Glomerular visceral epithelial cell (primary cell): ENCODE measurements at regions not wholly inside any gene's neighbourhood (a gene's known extent, or its start where the extent isn't known, plus 50 kb on each side); places are given as distances from the start of the nearest gene placed in this dataset.
"Not testable (repeated sequence)": the region's sequence is repeated elsewhere in the genome, so short reads cannot be mapped to it uniquely, and the experiment has no call there.

Experiments
- DNase-seq: peaks from one replicate; pipeline ENCODE4 v3.0.0-alpha.2; 2016; ENCODE audit errors: extremely low spot score

DNA sequence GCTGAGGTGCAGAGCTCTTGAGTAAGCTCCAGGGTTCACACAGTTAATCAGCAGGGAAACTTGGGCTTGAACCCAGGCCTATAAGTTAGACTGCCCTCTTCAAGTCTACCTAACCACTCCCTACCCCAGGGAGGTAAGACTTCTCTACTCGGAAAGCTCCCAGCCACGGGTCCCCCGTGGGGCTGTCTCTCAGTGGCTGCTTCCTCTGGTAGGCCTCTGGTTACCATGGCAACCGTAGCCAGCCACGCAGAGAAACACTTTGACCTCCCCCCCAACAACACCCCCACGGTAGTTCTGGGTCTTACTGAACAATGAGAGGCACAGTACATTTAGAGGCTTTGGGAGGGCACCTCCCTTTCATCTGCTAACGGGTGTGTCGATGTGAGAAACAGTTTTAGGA lies 245.2 kb downstream of the AACS start:
- DNase-seq, result no peak

DNA sequence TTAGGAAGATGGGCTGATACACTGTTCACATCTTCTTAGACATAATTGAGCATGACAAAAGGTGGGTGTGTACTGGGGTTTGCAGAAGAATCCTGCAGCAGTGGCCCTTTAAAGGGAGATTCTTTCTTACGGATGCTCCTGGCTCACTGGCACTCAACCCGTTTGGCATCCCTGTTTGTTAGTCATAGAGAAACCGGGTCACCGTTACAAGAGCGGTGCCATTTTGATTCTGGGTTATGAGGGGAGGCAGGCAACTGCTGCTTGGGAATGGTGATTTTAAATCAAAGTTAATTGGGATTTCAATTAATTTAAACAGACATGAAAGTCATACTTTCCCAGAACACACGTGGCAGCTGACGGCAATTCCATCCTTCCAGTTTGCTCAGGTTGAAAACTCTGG lies 245.8 kb downstream of the AACS start:
- no peak for DNase-seq

DNA sequence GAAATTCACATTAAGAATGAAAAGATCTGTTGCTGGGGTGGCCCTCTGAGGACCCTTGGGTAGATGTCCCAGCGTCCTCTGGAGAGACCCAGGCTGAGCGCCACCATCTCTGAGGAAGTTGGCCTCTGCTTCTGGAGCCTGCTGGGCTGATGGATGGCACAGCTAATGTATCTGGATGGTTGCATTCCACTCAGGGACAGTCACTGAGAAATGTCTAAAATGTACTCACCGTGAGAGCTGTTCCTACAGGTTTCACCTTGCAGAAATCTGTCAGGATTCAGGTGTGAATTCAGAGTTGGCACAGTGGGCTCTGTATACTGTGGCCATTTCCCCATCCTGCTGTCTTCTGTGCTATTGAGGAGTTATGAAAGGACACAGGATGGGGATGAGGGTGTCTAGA lies 247.2 kb downstream of the AACS start:
- no peak for DNase-seq

DNA sequence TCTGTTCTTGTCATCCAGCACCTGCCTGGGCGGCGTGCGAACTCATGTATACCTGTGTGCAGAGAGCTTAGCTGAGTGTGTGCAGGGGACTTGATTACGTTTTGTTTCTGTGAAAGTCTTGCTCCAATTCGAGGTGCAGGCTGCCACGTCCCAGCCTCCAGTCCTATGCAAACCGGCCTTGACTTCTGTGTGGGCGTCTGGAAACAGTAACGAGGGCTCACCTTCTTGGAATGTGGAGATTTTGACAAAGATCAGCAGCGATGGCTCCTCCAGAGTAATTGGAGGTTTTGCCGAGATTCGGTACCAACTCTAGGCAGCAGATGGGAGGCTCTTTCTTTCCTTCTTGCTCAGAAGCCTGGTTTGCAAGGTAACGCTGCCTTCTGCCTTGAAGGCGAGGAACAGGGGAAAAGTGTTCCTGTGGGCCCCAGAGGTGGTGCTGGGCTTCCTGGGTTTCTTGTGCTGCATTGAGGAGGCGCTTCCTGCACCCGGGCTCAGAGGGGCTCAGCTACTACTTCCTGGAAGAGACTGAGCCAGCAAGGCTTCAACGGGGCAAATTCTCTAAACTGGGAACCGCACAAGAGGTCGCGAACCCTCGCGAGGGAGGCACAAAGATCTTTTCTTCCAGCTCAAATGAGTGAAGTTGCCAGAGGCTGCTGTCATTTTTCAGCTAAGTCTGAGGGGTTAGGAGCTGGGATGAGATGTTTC lies 249.0 kb downstream of the AACS start:
- DNase-seq, result no peak

DNA sequence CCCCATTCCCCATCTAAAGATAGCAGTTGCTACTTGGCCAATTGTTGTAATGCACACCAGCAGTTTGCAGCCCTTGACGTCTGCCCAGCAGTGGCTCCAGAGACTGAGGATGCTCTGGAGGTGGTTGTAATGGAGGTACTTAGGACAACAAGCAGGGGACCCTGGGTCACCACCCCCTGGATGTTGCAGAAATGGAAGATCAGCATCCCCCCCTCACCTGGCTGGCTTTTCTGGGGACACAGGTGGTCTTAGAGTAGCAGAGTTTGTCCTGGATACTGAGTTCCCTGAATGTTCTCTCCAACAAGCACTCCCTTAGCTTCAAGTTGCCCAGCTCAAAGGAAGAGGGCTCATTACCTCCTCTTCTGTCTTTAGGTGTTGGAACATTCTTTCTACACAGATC lies 250.5 kb downstream of the AACS start:
- DNase-seq, result no peak

DNA sequence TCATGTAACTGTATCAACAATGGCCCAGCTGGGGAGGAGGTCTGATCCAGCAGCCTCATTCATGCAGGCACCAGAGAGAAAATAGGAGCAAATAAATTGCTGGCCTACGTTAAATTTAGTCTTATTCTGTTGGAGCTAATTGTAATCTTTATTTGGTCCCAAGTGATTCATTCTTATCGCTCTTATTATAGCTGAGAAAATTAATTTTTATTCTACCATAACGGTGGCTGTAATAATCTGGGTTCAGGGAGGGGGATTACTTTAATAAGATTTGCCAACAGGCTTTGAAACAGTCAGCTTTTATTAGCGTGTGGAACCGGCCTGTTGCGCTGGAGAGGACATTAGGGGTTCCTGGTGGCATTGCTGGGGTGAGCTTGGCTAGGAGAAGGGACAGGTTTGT lies 254.9 kb downstream of the AACS start:
- DNase-seq, result no peak

DNA sequence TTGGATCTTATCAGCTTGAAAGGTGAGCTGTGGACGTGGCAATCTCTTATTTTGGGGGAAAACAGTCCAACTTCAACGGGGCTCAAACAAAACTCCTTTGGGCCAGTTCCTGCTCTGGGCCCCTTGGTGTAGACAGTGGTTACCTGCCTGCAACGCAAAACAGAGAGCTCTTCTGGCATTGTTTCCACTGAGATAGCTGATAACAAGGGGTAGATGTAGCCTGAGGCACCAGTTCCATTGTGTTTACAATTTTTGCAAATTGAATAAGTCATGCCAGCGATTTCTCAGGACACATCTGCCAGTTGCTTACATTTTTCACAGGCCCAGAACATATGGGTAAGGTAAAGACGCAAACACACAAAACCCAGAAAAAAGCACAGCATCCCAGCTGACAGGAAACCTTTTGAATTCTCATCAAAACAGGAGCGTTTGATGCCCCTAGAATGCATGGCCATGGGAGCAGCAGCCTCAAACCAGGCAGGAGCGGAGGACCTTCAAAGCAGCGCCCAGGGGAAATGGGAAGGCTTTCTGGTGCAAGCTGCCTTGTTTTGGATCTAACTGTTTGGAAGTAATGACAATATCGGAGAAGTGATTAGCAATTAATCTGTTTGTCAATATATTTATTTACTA lies 259.7 kb downstream of the AACS start:
- DNase-seq, result no peak

DNA sequence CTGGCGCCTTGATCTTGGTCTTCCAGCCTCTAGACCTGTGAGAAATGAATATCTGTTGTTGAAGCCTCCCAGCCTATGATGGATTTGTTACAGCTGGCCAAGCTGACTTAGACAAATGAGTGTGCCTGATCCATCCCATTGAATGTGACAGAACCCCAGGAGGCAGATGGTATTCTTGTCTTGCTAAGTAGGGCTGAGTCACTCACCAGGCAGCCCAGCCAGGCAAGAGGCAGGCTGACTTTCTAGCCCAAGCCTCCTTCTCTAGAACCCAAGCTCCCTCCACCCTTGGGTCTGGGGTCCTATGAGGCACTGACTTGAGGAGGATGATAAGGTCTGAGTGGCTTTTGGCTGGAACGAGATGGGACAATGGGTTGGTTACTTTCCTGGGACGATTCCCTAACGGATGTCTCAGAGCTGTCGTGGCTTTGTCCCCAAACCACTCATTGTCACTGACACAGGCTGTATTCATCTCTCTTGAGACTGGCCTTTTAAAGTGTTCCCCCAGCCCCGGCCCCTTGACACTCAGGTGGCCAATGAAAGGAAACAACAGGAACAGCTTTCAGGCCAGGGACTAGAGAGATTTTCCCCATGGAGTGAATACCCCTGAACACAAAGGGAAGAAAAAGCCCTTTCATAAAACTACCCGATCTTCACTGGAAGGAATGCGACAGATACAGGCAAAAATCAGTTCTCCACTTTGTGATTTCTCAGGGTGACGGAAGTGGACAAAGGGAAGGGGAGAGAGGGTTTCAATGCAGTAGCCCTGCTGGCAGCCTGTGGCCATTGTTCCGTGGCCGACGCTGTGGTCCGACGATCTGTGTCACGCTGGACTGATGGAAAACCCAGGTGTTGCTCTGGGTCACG lies 264.2 kb downstream of the AACS start:
- no peak for DNase-seq

DNA sequence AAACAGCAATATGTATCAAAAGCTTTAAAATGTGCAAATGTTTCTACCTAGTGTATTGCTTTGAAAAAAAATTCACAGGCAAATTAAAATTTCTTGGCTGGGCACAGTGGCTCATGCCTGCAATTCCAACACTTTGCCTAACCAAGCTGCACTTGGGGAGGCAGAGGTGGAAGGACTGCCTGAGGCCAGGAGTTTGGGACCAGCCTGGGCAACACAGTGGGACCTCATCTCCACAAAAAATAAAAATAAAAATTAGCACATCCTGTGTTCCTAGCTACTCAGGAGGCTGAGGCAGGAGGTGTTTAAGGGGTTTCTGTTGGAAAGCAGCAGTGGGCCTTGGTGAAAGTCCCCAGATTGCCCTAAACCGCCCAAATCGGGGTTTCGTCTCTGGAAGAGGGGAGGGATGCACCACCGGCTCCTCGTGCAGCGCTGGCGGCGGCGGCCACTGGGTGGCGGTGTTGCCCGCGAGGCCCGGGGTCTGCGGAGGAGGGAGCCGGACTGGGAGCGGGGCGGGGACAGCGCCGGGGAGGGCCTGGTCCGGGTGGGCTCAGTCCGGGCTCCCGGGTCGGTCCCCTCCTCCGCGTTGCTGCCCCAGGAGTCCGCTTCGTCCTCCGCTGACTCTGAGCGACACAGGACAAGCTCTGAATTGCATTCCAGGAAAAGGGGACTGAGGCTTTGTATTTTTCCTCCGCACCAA lies 265.6 kb downstream of the AACS start:
- DNase-seq, result peak; percentile 32

DNA sequence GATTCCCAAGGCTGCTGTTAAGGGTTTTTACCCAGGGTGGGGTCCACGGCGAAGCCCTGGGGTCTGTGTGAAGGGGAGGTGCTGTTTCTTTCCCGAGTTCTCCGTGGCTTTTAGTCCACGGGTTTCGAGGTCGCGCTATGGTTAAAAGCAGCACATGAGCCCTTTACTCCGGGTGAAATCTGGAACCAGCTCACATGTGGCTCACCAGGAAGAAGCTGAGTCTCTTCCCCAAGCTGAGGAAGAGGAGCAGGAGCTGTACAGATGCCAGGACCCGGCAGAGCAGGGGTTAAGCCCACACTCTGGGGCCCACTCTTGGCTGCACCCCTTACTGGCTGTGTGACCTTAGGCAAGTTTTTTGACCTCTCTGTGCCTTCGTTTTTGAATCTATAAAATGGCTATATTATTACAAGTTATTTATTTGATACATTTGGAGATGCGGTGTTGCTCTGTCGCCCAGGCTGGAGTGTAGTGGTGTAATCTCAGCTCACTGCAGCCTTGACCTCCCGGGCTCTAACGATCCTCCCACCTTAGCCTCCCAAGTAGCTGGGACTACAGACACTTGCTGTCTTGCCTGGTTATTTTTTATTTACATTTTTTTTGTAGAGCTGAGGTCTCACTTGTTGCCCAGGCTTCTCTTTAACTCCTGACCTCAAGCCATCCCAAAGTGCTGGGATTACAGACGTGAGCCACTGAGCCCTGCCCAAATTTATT lies 266.3 kb downstream of the AACS start:
- no peak for DNase-seq

DNA sequence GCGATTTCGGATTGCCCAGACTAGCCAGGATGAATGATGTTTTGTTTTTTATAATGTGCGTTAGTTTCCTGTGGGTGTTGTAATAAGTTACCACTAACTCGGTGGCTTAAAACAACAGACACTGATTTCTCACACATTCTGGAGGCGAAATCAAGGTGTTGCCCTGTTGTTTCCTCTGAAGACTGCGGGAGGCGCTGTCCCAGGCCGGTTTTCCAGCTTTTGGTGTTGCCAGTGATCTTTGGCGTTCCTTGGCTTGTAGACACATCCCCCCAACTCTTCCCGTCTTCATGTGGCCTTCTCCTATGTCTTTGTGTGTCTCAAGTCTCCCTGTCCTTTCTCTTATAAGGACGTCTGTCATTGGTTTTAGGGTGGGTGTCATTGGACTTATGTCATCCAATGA lies 267.7 kb downstream of the AACS start:
- DNase-seq, result no peak

DNA sequence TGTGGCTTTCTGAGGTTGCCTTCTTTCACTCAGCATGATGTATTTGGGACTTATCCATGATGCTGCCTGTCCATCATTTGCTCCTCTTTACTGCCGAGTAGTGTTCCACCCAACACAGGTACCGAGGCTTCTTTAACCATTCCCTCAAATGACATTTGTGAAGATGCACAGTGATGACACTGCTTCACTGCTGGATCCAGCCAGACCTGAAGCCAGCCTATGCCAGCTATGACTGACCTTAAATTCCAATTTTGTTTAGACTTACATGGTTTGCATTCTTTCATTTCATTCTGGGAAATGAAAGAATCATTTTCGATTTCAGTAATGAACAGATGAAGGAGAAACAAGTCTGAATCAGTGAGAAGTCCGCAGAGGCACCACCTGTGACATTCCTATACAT lies 271.0 kb downstream of the AACS start:
- no peak for DNase-seq

DNA sequence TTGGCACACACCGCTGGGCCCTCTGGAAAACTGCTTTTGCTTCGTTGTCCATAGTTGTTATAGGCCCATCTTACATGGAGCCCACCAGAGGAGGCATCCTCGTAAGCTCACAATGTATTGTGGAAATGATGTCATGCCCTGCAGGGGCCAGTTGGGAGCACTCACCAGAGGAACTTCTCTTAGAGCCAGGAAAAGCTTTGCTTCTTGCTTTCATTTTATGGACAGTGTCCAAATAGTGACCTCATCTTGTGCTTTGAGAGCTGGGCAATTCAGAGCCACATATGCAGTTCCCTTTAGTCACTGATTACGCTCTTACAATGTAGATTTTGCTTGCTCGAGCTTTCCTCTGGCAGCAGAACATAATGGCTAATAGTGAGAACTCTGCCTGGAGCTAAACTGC lies 275.6 kb downstream of the AACS start:
- DNase-seq, result peak; percentile 12

DNA sequence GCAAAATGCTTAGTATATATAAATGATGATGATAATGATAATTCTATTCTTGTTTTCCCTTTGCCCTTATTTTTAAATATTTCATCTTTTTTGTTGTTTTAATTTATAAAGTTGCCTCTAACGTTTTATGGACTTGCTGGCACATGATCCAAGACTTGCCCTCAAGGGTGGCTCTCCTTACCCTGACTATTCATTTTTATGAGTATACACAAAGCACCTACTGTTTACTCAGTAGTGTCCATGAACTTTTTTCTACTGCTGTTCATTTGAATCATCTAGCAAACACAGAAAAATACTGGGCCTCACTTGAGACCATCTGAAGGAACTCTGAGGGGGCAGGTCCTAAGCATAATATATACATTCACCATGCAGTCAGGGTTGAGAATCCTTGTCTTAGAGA lies 276.2 kb downstream of the AACS start:
- no peak for DNase-seq

DNA sequence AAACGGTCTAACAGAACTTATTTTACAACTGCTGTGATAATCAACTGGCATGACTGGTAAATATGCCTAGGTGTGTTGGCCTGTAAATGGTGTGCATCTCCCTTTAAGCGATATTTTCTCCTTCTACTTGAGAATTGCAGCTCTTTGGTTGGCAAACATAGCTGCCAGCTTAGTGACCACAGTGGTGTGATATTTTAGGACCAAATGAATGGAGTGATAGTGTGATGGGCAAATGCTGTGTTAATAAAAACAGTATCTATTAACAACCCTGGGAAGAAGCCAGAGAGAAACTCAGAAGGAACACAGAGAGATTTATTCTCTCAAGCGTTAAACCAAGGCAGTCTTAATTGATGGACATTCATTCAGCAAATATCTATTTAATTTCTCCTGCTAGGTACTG lies 278.4 kb downstream of the AACS start:
- no peak for DNase-seq

DNA sequence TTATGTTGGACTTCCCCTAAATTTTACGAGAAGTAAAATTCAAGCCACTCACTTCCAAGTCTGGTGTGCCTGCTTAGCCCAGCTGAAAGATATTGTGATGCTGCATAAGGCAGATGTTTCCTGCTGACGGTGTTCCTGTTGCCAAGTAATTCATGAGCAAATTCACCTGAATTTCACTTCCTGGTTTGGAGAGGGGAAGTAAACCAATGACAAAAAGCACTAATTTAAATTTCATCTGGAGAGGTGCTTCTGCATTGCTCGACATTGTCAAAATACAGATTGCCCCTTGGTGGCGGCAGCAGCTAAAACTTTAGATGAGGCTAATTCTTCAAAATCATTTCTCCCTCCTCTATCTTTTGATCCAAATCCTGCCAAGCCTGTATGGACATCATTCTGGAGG lies 281.1 kb downstream of the AACS start:
- DNase-seq, result no peak

DNA sequence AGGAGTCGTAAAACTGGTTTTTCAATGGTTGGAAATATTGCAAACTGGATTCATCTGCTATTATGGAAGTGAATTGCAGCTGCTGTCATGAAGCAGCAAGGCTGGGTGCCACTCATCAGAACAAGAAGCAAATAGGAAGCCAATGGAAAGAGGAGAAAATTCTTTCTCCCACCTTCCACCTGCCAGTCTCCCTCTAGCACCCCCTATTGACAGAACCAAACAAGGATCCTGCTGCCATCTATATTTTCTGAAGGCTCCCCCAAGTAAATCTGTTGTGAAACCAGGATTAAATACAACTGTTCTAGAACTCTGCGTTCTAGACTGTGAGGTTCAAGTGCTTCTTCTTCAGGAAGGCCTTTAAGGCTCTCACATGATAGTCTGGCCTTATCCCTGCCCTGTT lies 286.6 kb downstream of the AACS start:
- DNase-seq, result no peak

DNA sequence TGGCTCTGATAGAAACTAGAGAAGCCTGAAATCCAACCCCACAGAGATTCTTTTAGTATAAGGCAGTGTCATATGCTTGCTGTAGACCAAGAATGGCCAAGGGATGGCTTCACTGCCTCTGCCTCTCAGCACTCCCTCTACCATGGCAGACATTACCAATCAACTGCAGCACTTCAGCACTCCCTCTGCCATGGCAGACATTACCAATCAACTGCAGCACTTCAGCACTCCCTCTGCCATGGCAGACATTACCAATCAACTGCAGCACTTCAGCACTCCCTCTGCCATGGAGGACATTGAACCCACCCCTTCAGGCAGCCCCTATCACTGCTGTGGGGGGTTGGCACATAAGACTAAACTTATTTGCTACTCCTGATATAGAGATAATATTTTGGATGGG lies 287.8 kb downstream of the AACS start:
- DNase-seq, result not testable (repeated sequence)

DNA sequence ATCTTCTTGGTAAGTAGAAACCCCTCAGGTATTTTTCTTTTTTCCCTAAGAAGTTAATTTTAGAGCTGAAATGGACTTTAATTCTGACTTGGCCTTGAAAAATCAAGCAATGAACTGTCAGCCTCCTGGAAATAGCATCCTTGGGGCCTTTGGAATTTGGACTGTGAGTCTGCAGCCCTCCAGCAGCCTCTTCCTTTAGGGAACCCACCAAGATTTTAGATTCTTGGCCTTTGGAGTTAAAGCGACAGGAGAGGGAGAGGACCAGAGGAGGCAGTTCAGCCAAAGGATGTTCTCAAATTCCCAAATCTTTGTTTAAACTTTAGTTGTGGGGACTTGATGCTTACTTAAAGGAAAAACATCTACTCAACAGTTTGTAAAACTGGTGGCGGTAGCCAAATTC lies 288.6 kb downstream of the AACS start:
- DNase-seq, result no peak

DNA sequence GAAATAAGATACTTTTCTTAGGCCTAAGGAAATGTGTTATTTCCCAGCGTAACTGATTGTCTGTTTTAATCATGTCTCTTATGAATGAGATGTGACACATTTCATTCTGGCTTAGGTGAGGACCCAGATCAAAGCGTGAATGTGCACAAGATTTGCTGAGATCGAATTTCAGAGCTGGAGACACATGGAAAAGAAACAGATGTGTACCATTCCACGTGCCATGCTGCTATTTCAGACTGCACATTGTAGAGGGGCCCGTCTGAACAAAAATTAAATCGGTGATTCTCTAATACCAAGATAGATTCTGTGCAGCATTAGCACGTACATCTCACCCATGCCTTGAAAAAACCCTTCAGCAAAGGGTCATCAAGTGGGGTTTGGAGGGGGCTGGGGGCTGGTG lies 290.4 kb downstream of the AACS start:
- DNase-seq, result no peak

DNA sequence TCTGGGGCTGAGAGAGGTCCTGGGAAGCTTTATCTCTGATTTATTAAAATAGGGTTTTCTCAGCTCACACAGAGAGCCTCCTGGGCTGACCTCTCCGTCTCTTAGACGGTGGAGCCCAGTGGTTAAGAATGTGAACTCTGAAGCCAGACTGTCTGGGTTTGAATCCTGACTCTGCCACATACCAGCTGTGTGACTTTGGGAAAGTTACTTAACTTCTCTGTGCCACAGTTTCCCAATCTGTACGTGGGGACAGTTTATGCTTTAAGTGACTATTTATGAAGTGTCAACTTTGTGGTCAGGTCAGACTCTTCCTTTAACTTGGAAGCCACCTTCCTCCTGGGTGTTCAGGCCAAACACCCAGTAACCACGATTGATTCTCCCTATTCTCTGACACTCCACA lies 290.9 kb downstream of the AACS start:
- DNase-seq, result no peak

DNA sequence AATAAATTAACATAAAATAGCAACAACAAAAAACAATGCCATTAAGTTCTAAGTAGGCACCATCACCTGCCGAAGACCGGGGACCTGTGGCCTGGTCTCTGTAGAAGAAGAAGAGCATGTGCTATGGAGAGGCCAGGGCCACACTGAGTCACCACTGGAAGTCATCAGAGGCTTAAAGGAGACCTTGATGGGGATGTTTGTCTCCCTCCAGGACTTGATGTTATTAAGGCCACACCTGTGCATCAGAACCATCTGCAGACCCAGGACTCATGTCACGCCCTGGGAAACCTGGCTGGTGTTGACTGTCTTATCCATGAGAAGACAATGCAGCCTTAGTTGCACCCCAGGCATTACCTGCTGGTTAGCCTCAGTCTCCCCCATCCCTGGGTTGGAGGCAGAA lies 292.3 kb downstream of the AACS start:
- DNase-seq, result no peak
